ENCODE measurements at regions not wholly inside any gene's neighbourhood (a gene's known extent, or its start where the extent isn't known, plus 50 kb on each side); places are given as distances from the start of the nearest gene placed in this dataset.

GRCh38 chr6:18784794-18785193 lies 397.6 kb downstream of the RNF144B start:
- DNase-seq: no peak

- DNase-seq: no peak
These were observed 398.8 kb downstream of the RNF144B start for GRCh38 chr6:18785810-18786490.

GRCh38 chr6:18792866-18793265 lies 405.7 kb downstream of the RNF144B start:
- no peak for DNase-seq

GRCh38 chr6:18795726-18796125 lies 408.6 kb downstream of the RNF144B start:
- DNase-seq: no peak

- DNase-seq: no peak
These were observed 433.6 kb downstream of the RNF144B start for GRCh38 chr6:18820725-18821124.

- no peak for DNase-seq
These were observed 436.7 kb downstream of the RNF144B start for GRCh38 chr6:18823782-18824386.

- no peak for DNase-seq
These were observed 442.2 kb downstream of the RNF144B start for GRCh38 chr6:18829272-18829870.

- no peak for DNase-seq
These were observed 448.8 kb downstream of the RNF144B start for GRCh38 chr6:18835976-18836375.

- DNase-seq: no peak
These were observed 449.9 kb downstream of the RNF144B start for GRCh38 chr6:18837013-18837412.

GRCh38 chr6:18842534-18842933 lies 455.4 kb downstream of the RNF144B start:
- DNase-seq: no peak

GRCh38 chr6:18845896-18846295 lies 458.7 kb downstream of the RNF144B start:
- no peak for DNase-seq

GRCh38 chr6:18846327-18846726 lies 459.2 kb downstream of the RNF144B start:
- DNase-seq: no peak

GRCh38 chr6:18861204-18861603 lies 474.1 kb downstream of the RNF144B start:
- DNase-seq: no peak

GRCh38 chr6:18883268-18883667 lies 496.1 kb downstream of the RNF144B start:
- DNase-seq: no peak

- no peak for DNase-seq
These were observed 496.7 kb downstream of the RNF144B start for GRCh38 chr6:18883851-18884250.

GRCh38 chr6:18893540-18894269 lies 506.6 kb downstream of the RNF144B start:
- no peak for DNase-seq

- no peak for DNase-seq
These were observed 510.2 kb downstream of the RNF144B start for GRCh38 chr6:18897350-18897749.

- DNase-seq: no peak
These were observed 517.5 kb downstream of the RNF144B start for GRCh38 chr6:18904681-18905080.

GRCh38 chr6:18920701-18921100 lies 533.6 kb downstream of the RNF144B start:
- no peak for DNase-seq

- DNase-seq: no peak
These were observed 543.9 kb downstream of the RNF144B start for GRCh38 chr6:18931086-18931485.

GRCh38 chr6:18958146-18958545 lies 571.0 kb downstream of the RNF144B start:
- DNase-seq: no peak

- DNase-seq: no peak
These were observed 574.4 kb downstream of the RNF144B start for GRCh38 chr6:18961566-18961965.

- DNase-seq: no peak
These were observed 575.3 kb downstream of the RNF144B start for GRCh38 chr6:18962361-18962905.

All from renal pelvis (tissue), 1 donor.